ENCODE measurements at regions not wholly inside any gene's neighbourhood (a gene's known extent, or its start where the extent isn't known, plus 50 kb on each side); places are given as distances from the start of the nearest gene placed in this dataset.

GRCh38 chr10:78953113-78953798 is 115.5 kb upstream of the ZMIZ1 start:
- no CpG with 5 or more reads among the region's 11 CpGs for WGBS (ENCODE audit: insufficient coverage, low lambda C conversion rate)
- Histone ChIP-seq H3K27ac (ENCODE audit: low read length) (no peak overlapping the region), H3K4me3 (ENCODE audit: low read length) (no peak overlapping the region), H3K4me1 (ENCODE audit: control insufficient read depth, insufficient read depth, low read length) (no peaks in the 10 kb centered on the region), H3K36me3 (ENCODE audit: control insufficient read depth, insufficient read depth, low read length) (no peaks in the 10 kb centered on the region), H3K27me3 (ENCODE audit: control insufficient read depth, insufficient read depth, low read length) (no peaks in the 10 kb centered on the region), H3K9me3 (ENCODE audit: control insufficient read depth, low read depth, low read length) (no peaks in the 10 kb centered on the region)
- DNase-seq: peak in 1 of 2 donors; percentile 38

GRCh38 chr10:78953799-78954297 is 114.9 kb upstream of the ZMIZ1 start:
- Histone ChIP-seq H3K4me1 (ENCODE audit: control insufficient read depth, insufficient read depth, low read length) (no peaks in the 10 kb centered on the region), H3K27me3 (ENCODE audit: control insufficient read depth, insufficient read depth, low read length) (no peaks in the 10 kb centered on the region), H3K9me3 (ENCODE audit: control insufficient read depth, low read depth, low read length) (no peaks in the 10 kb centered on the region), H3K27ac (ENCODE audit: low read length) (no peak overlapping the region), H3K36me3 (ENCODE audit: control insufficient read depth, insufficient read depth, low read length) (no peaks in the 10 kb centered on the region), H3K4me3 (ENCODE audit: low read length) (no peak overlapping the region)
- WGBS (ENCODE audit: insufficient coverage, low lambda C conversion rate): no CpG with 5 or more reads among the region's 7 CpGs
- DNase-seq: no peak

- no CpG with 5 or more reads among the region's 7 CpGs for WGBS (ENCODE audit: insufficient coverage, low lambda C conversion rate)
- DNase-seq: no peak
- Histone ChIP-seq H3K27ac (ENCODE audit: low read length) (no peak overlapping the region), H3K9me3 (ENCODE audit: control insufficient read depth, low read depth, low read length) (no peaks in the 10 kb centered on the region), H3K36me3 (ENCODE audit: control insufficient read depth, insufficient read depth, low read length) (no peaks in the 10 kb centered on the region), H3K4me1 (ENCODE audit: control insufficient read depth, insufficient read depth, low read length) (no peaks in the 10 kb centered on the region), H3K27me3 (ENCODE audit: control insufficient read depth, insufficient read depth, low read length) (no peaks in the 10 kb centered on the region), H3K4me3 (ENCODE audit: low read length) (no peak overlapping the region)
Measured at GRCh38 chr10:78954689-78955088, 114.1 kb upstream of the ZMIZ1 start.

- Histone ChIP-seq H3K27me3 (ENCODE audit: control insufficient read depth, insufficient read depth, low read length) (no peaks in the 10 kb centered on the region), H3K27ac (ENCODE audit: low read length) (no peak overlapping the region), H3K4me1 (ENCODE audit: control insufficient read depth, insufficient read depth, low read length) (no peaks in the 10 kb centered on the region), H3K9me3 (ENCODE audit: control insufficient read depth, low read depth, low read length) (no peaks in the 10 kb centered on the region), H3K4me3 (ENCODE audit: low read length) (no peak overlapping the region), H3K36me3 (ENCODE audit: control insufficient read depth, insufficient read depth, low read length) (no peaks in the 10 kb centered on the region)
- no peak for DNase-seq
- WGBS (ENCODE audit: insufficient coverage, low lambda C conversion rate): no CpG with 5 or more reads among the region's 3 CpGs
Measured at GRCh38 chr10:78955206-78955605, 113.6 kb upstream of the ZMIZ1 start.

GRCh38 chr10:78956391-78956790 is 112.4 kb upstream of the ZMIZ1 start:
- no CpG with 5 or more reads among the region's 5 CpGs for WGBS (ENCODE audit: insufficient coverage, low lambda C conversion rate)
- peaks cover 4% of the 10 kb centered on the region for H3K4me1 ChIP-seq (ENCODE audit: control insufficient read depth, insufficient read depth, low read length)
- H3K27ac ChIP-seq (ENCODE audit: low read length): no peak overlapping the region

GRCh38 chr10:78957471-78958039 is 111.2 kb upstream of the ZMIZ1 start:
- Histone ChIP-seq H3K27ac (ENCODE audit: low read length) (no peak overlapping the region), H3K27me3 (ENCODE audit: control insufficient read depth, insufficient read depth, low read length) (no peaks in the 10 kb centered on the region), H3K4me1 (ENCODE audit: control insufficient read depth, insufficient read depth, low read length) (peaks cover 4% of the 10 kb centered on the region), H3K36me3 (ENCODE audit: control insufficient read depth, insufficient read depth, low read length) (no peaks in the 10 kb centered on the region), H3K9me3 (ENCODE audit: control insufficient read depth, low read depth, low read length) (no peaks in the 10 kb centered on the region), H3K4me3 (ENCODE audit: low read length) (no peak overlapping the region)
- 100% methylated on average over 1 of the region's 2 CpGs for WGBS (ENCODE audit: insufficient coverage, low lambda C conversion rate)
- no peak for DNase-seq

More at GRCh38 chr10:78956391-78956790, 112.4 kb upstream of the ZMIZ1 start:
- no peak for DNase-seq
- no peaks in the 10 kb centered on the region for H3K36me3 ChIP-seq (ENCODE audit: control insufficient read depth, insufficient read depth, low read length)
- H3K4me3 ChIP-seq (ENCODE audit: low read length): no peak overlapping the region
- H3K9me3 ChIP-seq (ENCODE audit: control insufficient read depth, low read depth, low read length): no peaks in the 10 kb centered on the region
- H3K27me3 ChIP-seq (ENCODE audit: control insufficient read depth, insufficient read depth, low read length): no peaks in the 10 kb centered on the region

GRCh38 chr10:78959217-78959923 is 109.4 kb upstream of the ZMIZ1 start:
- no CpG with 5 or more reads among the region's 10 CpGs for WGBS (ENCODE audit: insufficient coverage, low lambda C conversion rate)
- Histone ChIP-seq H3K36me3 (ENCODE audit: control insufficient read depth, insufficient read depth, low read length) (no peaks in the 10 kb centered on the region), H3K4me1 (ENCODE audit: control insufficient read depth, insufficient read depth, low read length) (peaks cover 4% of the 10 kb centered on the region), H3K4me3 (ENCODE audit: low read length) (no peak overlapping the region), H3K27me3 (ENCODE audit: control insufficient read depth, insufficient read depth, low read length) (no peaks in the 10 kb centered on the region), H3K27ac (ENCODE audit: low read length) (no peak overlapping the region), H3K9me3 (ENCODE audit: control insufficient read depth, low read depth, low read length) (no peaks in the 10 kb centered on the region)
- no peak for DNase-seq

- DNase-seq: no peak
- H3K27ac ChIP-seq (ENCODE audit: low read length): no peak overlapping the region
- no CpG with 5 or more reads among the region's 3 CpGs for WGBS (ENCODE audit: insufficient coverage, low lambda C conversion rate)
- H3K9me3 ChIP-seq (ENCODE audit: control insufficient read depth, low read depth, low read length): no peaks in the 10 kb centered on the region
- H3K4me1 ChIP-seq (ENCODE audit: control insufficient read depth, insufficient read depth, low read length): peaks cover 8% of the 10 kb centered on the region
- H3K36me3 ChIP-seq (ENCODE audit: control insufficient read depth, insufficient read depth, low read length): no peaks in the 10 kb centered on the region
- no peak overlapping the region for H3K4me3 ChIP-seq (ENCODE audit: low read length)
- H3K27me3 ChIP-seq (ENCODE audit: control insufficient read depth, insufficient read depth, low read length): no peaks in the 10 kb centered on the region
Measured at GRCh38 chr10:78959924-78960285, 108.9 kb upstream of the ZMIZ1 start.

GRCh38 chr10:78960316-78960800 is 108.4 kb upstream of the ZMIZ1 start:
- Histone ChIP-seq H3K27me3 (ENCODE audit: control insufficient read depth, insufficient read depth, low read length) (no peaks in the 10 kb centered on the region), H3K4me3 (ENCODE audit: low read length) (no peak overlapping the region), H3K4me1 (ENCODE audit: control insufficient read depth, insufficient read depth, low read length) (peaks cover 13% of the 10 kb centered on the region), H3K27ac (ENCODE audit: low read length) (no peak overlapping the region), H3K9me3 (ENCODE audit: control insufficient read depth, low read depth, low read length) (no peaks in the 10 kb centered on the region), H3K36me3 (ENCODE audit: control insufficient read depth, insufficient read depth, low read length) (no peaks in the 10 kb centered on the region)
- WGBS (ENCODE audit: insufficient coverage, low lambda C conversion rate): no CpG with 5 or more reads among the region's 7 CpGs
- DNase-seq: peak in 1 of 2 donors; percentile 46

- H3K9me3 ChIP-seq (ENCODE audit: control insufficient read depth, low read depth, low read length): no peaks in the 10 kb centered on the region
- no peak overlapping the region for H3K27ac ChIP-seq (ENCODE audit: low read length)
- H3K4me1 ChIP-seq (ENCODE audit: control insufficient read depth, insufficient read depth, low read length): peaks cover 17% of the 10 kb centered on the region
- no peaks in the 10 kb centered on the region for H3K27me3 ChIP-seq (ENCODE audit: control insufficient read depth, insufficient read depth, low read length)
- H3K36me3 ChIP-seq (ENCODE audit: control insufficient read depth, insufficient read depth, low read length): no peaks in the 10 kb centered on the region
- no peak for DNase-seq
- no CpG with 5 or more reads among the region's 4 CpGs for WGBS (ENCODE audit: insufficient coverage, low lambda C conversion rate)
- no peak overlapping the region for H3K4me3 ChIP-seq (ENCODE audit: low read length)
Measured at GRCh38 chr10:78961760-78962159, 107.0 kb upstream of the ZMIZ1 start.
